ENCODE measurements at regions not wholly inside any gene's neighbourhood (a gene's known extent, or its start where the extent isn't known, plus 50 kb on each side); places are given as distances from the start of the nearest gene placed in this dataset.

- TF ChIP-seq POLR2A (IDR thresholded peaks at IDR 0.05), result no peak
- TF ChIP-seq, protein P1, sequence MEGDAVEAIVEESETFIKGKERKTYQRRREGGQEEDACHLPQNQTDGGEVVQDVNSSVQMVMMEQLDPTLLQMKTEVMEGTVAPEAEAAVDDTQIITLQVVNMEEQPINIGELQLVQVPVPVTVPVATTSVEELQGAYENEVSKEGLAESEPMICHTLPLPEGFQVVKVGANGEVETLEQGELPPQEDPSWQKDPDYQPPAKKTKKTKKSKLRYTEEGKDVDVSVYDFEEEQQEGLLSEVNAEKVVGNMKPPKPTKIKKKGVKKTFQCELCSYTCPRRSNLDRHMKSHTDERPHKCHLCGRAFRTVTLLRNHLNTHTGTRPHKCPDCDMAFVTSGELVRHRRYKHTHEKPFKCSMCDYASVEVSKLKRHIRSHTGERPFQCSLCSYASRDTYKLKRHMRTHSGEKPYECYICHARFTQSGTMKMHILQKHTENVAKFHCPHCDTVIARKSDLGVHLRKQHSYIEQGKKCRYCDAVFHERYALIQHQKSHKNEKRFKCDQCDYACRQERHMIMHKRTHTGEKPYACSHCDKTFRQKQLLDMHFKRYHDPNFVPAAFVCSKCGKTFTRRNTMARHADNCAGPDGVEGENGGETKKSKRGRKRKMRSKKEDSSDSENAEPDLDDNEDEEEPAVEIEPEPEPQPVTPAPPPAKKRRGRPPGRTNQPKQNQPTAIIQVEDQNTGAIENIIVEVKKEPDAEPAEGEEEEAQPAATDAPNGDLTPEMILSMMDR (IDR thresholded peaks at IDR 0.05), result no peak
These were observed 73.9 kb downstream of the EBNA1BP2 start for GRCh38 chr1:43098200-43098599.
